ENCODE measurements at regions not wholly inside any gene's neighbourhood (a gene's known extent, or its start where the extent isn't known, plus 50 kb on each side); places are given as distances from the start of the nearest gene placed in this dataset.

GRCh38 chr9:21542787-21543186 is 60.7 kb upstream of the IFNE start:
- no peak overlapping the region for H2BK120ac ChIP-seq (ENCODE audit: low read depth, low read length, poor library complexity, severe bottlenecking)
- no peaks in the 10 kb centered on the region for H3K79me1 ChIP-seq (ENCODE audit: insufficient read depth, low read depth, low read length, poor library complexity, severe bottlenecking)
- H2AFZ ChIP-seq (ENCODE audit: low read length): no peak overlapping the region
- Mint-ChIP-seq H3K9me3 (peaks cover 8 to 15% of the 10 kb centered on the region in 2 experiments), H3K27ac (peak overlapping the region; percentile 78 to 90 (median 90); a peak in 6 of 7 replicates), H3K27me3 (ENCODE audit: low read depth) (no peaks in the 10 kb centered on the region), H3K4me3 (no peak overlapping the region), H3K4me1 (peaks cover 9 to 13% of the 10 kb centered on the region in 2 experiments), H3K36me3 (ENCODE audit: insufficient read depth in 1 of 3, low read depth in 3 of 3) (peaks cover 12 to 16% (median 12%) of the 10 kb centered on the region in 3 experiments)
- no peak overlapping the region for H3K14ac ChIP-seq (ENCODE audit: insufficient read depth, low read length)
- H4K8ac ChIP-seq (replicated peaks; ENCODE audit: insufficient read length, low read depth, low read length): no peak overlapping the region
- no peak overlapping the region for H3K56ac ChIP-seq (ENCODE audit: insufficient read length, low read depth, low read length)
- no peak overlapping the region for H2AK5ac ChIP-seq (ENCODE audit: insufficient read length, low read length)
- no peaks in the 10 kb centered on the region for H3K9me3 ChIP-seq (ENCODE audit: control insufficient read depth, low read depth, low read length)
- no peak for DNase-seq
- H3K18ac ChIP-seq (ENCODE audit: insufficient read length, low read depth, low read length): no peak overlapping the region
- no CpG with 5 or more reads among the region's 2 CpGs for WGBS (ENCODE audit: extremely low coverage, insufficient read length, low lambda C conversion rate)
- H3K9ac ChIP-seq (ENCODE audit: extremely low read depth, insufficient read length, low read length): no peak overlapping the region
- H2BK5ac ChIP-seq (ENCODE audit: insufficient read length, low read length): no peak overlapping the region
- no peak overlapping the region for H4K91ac ChIP-seq (ENCODE audit: insufficient read length, low read depth, low read length)
- H3T11ph ChIP-seq (ENCODE audit: low read length): no peak overlapping the region
- no peaks in the 10 kb centered on the region; the same call in 1 of the 2 replicates for H3K79me2 ChIP-seq (ENCODE audit: insufficient read depth, low read length)
- no peaks in the 10 kb centered on the region for H4K20me1 ChIP-seq (ENCODE audit: control insufficient read depth, insufficient read depth, insufficient read length)
- no peak overlapping the region for H3K23ac ChIP-seq (ENCODE audit: insufficient read length, low read depth, low read length)
- H3K4me1 ChIP-seq (ENCODE audit: insufficient read depth, low read length): peaks cover 2% of the 10 kb centered on the region; the same call in 1 of the 2 replicates
- no peaks in the 10 kb centered on the region for H3K23me2 ChIP-seq (ENCODE audit: insufficient read length, low read depth, low read length, poor library complexity, severe bottlenecking)
- no peak for TF ChIP-seq CTCF (conservative IDR thresholded peaks at IDR 0.05)
- no peak overlapping the region for H2BK12ac ChIP-seq (ENCODE audit: insufficient read length, low read depth, low read length)
- H3K4me2 ChIP-seq (ENCODE audit: insufficient read depth, insufficient read length, low read length): no peak overlapping the region
- H3K4ac ChIP-seq (ENCODE audit: low read depth, low read length): no peak overlapping the region
- H3K27ac ChIP-seq (ENCODE audit: insufficient read length, low read depth, low read length): no peak overlapping the region
- no peak overlapping the region for H2BK20ac ChIP-seq (ENCODE audit: low read depth, low read length, poor library complexity, severe bottlenecking)
- no peaks in the 10 kb centered on the region for H3K27me3 ChIP-seq (ENCODE audit: insufficient read depth, low read length)
- no peak overlapping the region for H4K5ac ChIP-seq (ENCODE audit: insufficient read length, low read depth, low read length)
- no peak overlapping the region for H2BK15ac ChIP-seq (ENCODE audit: low read depth, low read length)

Measured in H9 (cell line).